Activated CD8-positive, alpha-beta memory T cell treated with anti-CD3 and anti-CD28 coated beads for 4 hours (primary cell): ENCODE measurements at regions not wholly inside any gene's neighbourhood (a gene's known extent, or its start where the extent isn't known, plus 50 kb on each side); places are given as distances from the start of the nearest gene placed in this dataset.
"Not testable (repeated sequence)": the region's sequence is repeated elsewhere in the genome, so short reads cannot be mapped to it uniquely, and the experiment has no call there.

ENCODE experiments used
- DNase-seq, 2 donors: peaks; one replicate each; pipeline ENCODE4 v3.0.0-alpha.2; 2020; ENCODE audit warnings: low read depth in 2 of 2

- DNase-seq: no peak
These were observed 325.5 kb upstream of the PTGER4 start for GRCh38 chr5:40354171-40354570.

- DNase-seq: no peak
These were observed 326.3 kb upstream of the PTGER4 start for GRCh38 chr5:40353442-40353841.

DNA sequence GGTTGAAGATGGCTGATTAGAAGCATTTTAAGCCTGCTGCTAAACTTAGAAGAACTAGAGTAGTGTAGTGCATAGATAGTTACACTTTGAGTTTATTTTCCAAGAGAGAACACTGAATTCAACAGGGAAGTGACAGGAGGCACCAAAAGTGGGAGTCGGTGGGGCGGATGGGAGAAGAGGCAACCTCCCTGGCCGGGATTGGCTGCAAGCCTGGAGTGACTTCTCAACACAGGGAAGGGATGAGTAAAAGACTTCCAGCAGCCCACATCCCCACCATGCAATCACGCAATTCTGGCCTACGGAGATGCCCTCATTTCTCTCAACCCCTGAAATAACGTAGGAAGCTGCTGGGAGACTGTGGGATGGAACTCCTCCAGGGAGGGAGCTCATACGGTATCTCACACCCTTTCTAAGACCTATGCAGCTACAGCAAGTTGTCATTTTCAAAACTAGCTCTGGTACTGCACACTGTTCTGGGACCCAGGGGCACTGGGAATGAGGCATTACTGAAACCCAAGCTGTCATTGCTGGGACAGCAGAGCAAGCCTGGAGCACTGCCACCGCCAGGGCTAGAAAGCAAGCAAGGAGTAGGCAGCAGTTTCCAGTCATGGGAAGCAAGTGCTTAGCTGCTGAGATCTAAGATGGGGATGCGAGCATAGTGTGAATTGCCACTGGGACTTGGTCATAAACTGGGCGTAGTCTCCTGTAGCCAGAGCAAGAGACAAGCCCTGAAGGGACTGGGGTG is 331.6 kb upstream of the PTGER4 start:
- no peak for DNase-seq

DNA sequence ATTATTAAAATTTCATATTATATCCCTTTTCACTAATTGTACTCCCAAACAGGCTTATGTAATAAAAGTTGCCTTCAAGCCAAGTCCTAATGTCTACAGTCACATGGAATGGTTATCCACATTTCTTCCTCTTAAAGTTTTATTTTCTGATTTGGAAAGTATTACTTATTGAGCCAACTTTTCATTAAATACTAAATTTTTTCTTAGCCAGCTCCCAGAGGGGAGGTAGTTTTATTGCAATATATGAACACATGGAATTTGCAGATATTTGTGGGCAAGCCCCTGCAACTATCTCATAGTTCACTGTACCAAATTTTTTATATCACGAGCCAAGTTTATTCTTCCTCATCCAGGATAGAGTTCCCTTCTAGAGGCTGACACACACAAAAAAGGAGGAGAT is 332.8 kb upstream of the PTGER4 start:
- DNase-seq: no peak

DNA sequence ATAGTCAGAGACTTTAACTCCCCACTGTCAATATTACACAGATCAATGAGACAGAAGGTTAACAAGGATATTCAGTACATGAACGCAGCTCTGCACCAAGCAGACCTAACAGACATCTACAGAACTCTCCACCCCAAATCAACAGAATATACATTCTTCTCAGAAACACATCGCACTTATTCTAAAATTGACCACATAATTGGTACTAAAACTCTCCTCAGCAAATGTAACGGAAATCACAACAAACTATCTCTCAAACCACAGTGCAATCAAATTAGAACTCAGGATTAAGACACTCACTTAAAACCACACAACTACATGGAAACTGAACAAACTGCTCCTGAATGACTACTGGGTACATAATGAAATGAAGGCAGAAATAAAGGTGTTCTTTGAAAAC is 341.3 kb upstream of the PTGER4 start:
- DNase-seq: not testable (repeated sequence)

- DNase-seq: no peak
These were observed 345.5 kb upstream of the PTGER4 start for GRCh38 chr5:40334242-40334635.

- DNase-seq: no peak
These were observed 346.1 kb upstream of the PTGER4 start for GRCh38 chr5:40333459-40334241.

DNA sequence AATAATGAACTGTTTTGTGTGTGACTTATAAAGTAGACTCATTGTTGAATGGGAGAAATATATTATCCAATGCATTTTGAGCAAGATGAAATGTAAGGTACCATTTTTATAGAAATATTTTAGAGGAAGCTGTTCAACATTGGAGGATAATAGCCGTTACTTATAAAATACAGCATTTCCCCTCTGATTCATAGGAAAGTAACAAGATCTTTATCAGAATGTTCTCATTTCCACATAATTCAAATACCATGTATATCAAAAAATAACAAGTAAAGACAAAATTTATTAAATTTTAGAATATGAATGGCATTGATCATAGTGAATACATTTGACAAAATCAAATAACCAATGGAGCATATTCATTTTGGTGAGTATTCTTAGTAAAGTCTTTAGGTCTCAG is 346.7 kb upstream of the PTGER4 start:
- no peak for DNase-seq

DNA sequence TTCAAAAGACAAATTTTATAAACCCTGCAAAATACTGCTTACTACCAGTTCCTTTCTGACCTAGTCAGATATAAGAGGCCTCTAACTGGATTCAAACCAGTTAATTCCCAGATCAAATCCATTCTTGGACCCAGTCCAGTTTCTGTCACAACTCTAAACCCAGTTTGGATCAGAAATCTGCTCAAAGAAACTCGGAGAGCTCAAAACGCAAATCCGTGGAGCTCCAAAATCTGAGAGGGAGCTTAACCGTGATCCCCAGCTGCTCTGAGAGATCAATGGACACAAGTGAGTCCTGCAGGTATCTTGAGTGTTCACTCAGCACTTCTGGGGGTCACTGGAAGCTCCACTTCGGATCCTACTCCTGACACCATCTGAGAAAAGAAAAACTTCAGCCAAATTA is 348.1 kb upstream of the PTGER4 start:
- no peak for DNase-seq

DNA sequence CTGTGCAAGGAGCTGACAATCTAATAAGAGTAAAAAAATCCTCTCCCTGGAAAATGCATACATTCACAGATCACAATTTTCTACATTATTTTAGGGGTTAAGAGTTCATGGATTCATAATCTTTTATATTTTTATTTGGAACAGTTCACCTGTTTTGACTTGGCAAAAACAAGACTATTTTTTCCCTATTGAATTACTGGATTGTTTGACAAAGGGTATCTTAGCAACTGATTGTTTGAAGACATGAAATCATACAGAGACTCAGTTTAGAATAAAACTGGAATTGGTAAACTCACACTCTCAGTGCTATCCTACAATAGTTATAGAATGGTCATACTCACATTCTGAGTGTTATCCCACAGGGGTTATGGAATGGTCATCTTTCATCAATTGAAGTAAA is 358.2 kb upstream of the PTGER4 start:
- DNase-seq: no peak

DNA sequence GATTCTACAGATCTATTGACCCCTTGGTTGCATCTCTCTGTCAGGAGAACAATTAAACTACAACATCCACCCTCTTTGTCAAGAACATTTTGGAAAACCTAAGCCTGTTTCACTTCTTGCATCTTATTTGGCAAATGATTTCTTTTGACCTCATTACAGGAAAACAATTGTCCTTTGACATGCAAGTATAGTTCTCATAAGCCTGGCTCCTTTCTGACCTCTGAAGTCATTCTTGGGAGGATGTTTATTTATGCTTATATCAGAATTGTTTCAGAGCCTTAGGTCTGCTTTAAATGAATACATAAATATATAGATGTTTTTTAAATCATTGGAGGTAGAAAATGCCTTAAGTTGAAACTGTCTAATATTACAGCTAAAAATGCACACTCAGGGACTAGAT is 361.3 kb upstream of the PTGER4 start:
- no peak for DNase-seq

GRCh38 chr5:40317023-40317422 is 362.7 kb upstream of the PTGER4 start:
- no peak for DNase-seq

DNA sequence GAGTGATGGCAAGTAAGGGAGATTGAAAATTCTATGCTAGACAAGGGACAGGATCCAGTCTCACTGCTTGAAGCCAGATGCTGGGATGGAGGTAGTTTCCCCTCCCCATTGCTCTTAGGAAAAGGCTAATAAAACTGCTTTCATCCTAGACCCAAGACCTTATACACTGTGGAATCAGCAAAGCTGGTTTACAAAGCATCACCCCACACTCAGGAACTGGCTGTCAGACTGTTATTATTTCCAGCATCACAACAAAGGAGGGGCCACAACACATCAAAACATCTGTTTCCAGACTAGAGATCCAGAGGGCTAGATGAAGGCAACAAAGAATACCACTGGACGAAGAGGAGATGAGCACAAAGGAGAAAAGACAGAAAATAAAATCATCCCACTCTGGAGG is 364.6 kb upstream of the PTGER4 start:
- DNase-seq: no peak

- DNase-seq: no peak
These were observed 365.4 kb upstream of the PTGER4 start for GRCh38 chr5:40314275-40314674.

- no peak for DNase-seq
These were observed 367.5 kb upstream of the PTGER4 start for GRCh38 chr5:40312205-40312604.

DNA sequence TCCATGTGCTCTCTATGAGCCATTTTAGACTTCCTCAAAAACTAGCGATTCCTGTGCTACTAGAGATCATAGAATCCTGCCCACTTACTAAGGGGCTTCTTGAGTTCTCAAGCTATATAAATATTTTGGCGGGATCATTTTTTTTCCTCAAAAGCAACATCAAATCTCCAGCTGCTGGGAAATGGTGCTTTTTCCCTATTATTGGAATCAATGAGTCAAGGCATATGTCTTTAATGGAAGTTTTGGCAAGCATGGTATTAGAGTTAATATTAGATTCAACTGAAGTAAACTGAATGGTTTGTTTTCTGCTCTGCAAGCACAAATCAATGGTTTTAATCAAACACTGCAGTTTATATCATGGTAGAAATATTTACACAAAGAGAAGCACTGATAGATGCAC is 369.9 kb upstream of the PTGER4 start:
- DNase-seq: no peak

DNA sequence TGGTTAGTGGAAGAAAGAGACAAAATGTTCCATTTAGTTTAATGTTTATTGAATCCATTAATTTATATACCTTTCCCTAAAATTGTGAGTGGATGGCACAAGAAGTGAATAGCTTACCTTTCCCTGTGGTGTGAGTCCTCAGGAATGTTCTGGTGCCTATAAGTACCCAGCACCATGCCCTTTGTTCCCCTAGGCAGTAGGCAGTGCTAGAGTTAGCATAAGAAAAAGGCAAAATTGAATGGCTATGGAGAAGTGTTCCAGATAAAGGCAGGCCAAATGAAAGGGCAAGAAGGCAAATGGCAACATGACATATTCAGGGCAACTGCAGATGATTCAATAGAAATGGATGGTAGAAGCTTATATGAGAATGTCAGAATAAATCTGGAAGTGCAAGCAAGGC is 370.8 kb upstream of the PTGER4 start:
- no peak for DNase-seq

DNA sequence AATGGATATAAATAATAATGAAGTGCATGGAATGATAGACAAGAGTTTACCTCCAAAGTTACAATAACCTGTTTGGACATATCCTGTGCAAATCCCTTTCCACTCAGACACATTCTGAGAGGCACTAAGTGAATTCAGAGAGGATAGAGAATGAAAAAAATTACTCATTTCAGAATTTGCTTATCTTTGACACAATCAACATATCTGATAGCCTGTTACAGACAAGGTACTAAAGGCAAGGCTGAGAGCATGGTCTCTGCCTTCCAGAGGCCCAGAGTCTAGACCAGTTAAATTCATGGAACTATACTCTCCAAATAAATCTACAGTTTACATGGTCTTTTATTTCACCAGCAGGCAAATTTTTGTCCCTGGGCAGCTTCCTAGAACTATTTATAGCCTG is 371.8 kb upstream of the PTGER4 start:
- no peak for DNase-seq

DNA sequence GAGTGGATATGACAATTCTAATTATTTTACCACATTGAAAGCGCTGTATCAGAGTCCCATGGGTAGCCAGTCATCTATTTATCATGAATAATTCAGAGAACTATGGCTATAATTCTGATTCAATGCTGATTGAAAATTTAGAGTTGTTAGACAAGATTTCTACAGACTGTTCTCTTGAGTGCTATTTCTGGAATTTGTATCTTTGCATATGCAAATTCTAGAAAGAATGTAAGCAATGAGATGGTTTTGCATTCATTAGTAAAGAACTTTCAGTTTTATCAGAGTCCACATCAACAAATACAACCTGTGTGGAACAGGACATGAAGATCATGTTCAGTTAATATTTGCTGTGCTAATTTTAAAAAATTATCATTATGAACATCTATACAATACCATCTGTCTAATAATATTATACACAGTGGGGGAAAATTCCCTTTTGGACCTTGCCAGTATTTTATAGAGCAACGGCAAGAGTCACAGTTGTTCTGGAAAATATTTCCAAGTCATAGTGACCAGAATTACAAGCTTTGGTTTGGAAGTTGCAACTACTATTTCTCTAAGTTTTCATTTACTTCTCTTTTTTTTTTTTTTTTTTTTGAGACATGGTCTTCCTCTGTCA is 372.7 kb upstream of the PTGER4 start:
- no peak for DNase-seq

GRCh38 chr5:40292006-40292405 is 387.7 kb upstream of the PTGER4 start:
- DNase-seq: no peak

GRCh38 chr5:40291338-40291737 is 388.4 kb upstream of the PTGER4 start:
- DNase-seq: no peak

DNA sequence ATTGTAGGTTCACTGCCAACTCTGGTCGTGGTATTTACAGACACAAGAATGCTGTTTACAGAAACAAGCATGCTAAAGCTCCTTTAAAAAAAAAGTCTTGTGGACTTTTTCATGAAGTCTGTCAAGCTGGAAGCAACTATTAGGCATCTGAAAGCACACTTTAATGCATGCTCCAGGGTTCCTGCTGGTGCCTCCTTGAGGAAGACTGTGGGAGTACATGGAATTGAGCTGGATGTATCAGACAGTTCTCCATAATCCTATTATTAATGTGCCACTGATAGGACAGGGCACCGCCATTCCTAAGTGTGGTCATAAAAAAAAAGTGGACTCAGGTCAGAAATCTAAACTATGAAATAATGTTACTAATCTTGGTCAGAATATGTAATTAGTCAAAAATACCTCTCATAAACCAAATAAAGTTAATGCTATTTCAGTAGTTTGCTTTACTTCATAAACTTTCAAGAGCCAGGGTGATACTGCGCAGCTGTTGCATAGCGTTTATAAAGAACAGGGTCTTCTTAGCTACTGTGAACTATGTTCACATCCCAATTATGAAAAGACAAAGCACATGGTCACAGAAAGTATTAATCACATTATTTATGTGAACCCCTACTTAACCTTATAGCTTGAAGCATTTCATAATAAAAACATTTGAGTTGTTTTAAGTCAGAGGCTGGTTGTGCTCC is 390.8 kb upstream of the PTGER4 start:
- DNase-seq: no peak
